GM19455 (cell line): ENCODE measurements at regions not wholly inside any gene's neighbourhood (a gene's known extent, or its start where the extent isn't known, plus 50 kb on each side); places are given as distances from the start of the nearest gene placed in this dataset.

Source experiments
- ATAC-seq: cut with Tn5 transposase; IDR thresholded peaks from one replicate; pipeline ENCODE4 v1.9.1; 2021; ENCODE audit not compliant: unreplicated experiment

GRCh38 chr1:56418151-56418631, 161.2 kb downstream of the PLPP3 start:
- no peak for ATAC-seq

GRCh38 chr1:56417646-56418045, 161.7 kb downstream of the PLPP3 start:
- ATAC-seq: no peak

- ATAC-seq: no peak
Observed at GRCh38 chr1:56416495-56416894, 162.9 kb downstream of the PLPP3 start.

GRCh38 chr1:56415720-56416119, 163.6 kb downstream of the PLPP3 start:
- no peak for ATAC-seq

- ATAC-seq: no peak
Observed at GRCh38 chr1:56415258-56415657, 164.1 kb downstream of the PLPP3 start.

GRCh38 chr1:56414728-56415224, 164.6 kb downstream of the PLPP3 start:
- ATAC-seq: no peak

- no peak for ATAC-seq
Observed at GRCh38 chr1:56413671-56414199, 165.6 kb downstream of the PLPP3 start.

GRCh38 chr1:56411484-56412180, 167.7 kb downstream of the PLPP3 start:
- ATAC-seq: no peak

GRCh38 chr1:56411021-56411420, 168.3 kb downstream of the PLPP3 start:
- no peak for ATAC-seq

- no peak for ATAC-seq
Observed at GRCh38 chr1:56410405-56410804, 169.0 kb downstream of the PLPP3 start.

- no peak for ATAC-seq
Observed at GRCh38 chr1:56409112-56409691, 170.2 kb downstream of the PLPP3 start.

GRCh38 chr1:56406821-56407220, 172.5 kb downstream of the PLPP3 start:
- ATAC-seq: no peak

- no peak for ATAC-seq
Observed at GRCh38 chr1:56404561-56405030, 174.8 kb downstream of the PLPP3 start.

GRCh38 chr1:56404066-56404465, 175.3 kb downstream of the PLPP3 start:
- ATAC-seq: no peak

GRCh38 chr1:56403321-56403720, 176.0 kb downstream of the PLPP3 start:
- no peak for ATAC-seq

- no peak for ATAC-seq
Observed at GRCh38 chr1:56401191-56401590, 178.2 kb downstream of the PLPP3 start.

- ATAC-seq: no peak
Observed at GRCh38 chr1:56400526-56400925, 178.8 kb downstream of the PLPP3 start.

- no peak for ATAC-seq
Observed at GRCh38 chr1:56399795-56400194, 179.6 kb downstream of the PLPP3 start.

GRCh38 chr1:56399326-56399725, 180.0 kb downstream of the PLPP3 start:
- no peak for ATAC-seq

GRCh38 chr1:56397811-56398231, 181.5 kb downstream of the PLPP3 start:
- no peak for ATAC-seq

- ATAC-seq: no peak
Observed at GRCh38 chr1:56397409-56397808, 182.0 kb downstream of the PLPP3 start.

- ATAC-seq: no peak
Observed at GRCh38 chr1:56396581-56396980, 182.8 kb downstream of the PLPP3 start.
